GM21390 (cell line): ENCODE measurements at regions not wholly inside any gene's neighbourhood (a gene's known extent, or its start where the extent isn't known, plus 50 kb on each side); places are given as distances from the start of the nearest gene placed in this dataset.
"Not testable (repeated sequence)": the region's sequence is repeated elsewhere in the genome, so short reads cannot be mapped to it uniquely, and the experiment has no call there.

Experiments
- ATAC-seq: cut with Tn5 transposase; IDR thresholded peaks from one replicate; pipeline ENCODE4 v1.9.1; 2021; ENCODE audit not compliant: unreplicated experiment

DNA sequence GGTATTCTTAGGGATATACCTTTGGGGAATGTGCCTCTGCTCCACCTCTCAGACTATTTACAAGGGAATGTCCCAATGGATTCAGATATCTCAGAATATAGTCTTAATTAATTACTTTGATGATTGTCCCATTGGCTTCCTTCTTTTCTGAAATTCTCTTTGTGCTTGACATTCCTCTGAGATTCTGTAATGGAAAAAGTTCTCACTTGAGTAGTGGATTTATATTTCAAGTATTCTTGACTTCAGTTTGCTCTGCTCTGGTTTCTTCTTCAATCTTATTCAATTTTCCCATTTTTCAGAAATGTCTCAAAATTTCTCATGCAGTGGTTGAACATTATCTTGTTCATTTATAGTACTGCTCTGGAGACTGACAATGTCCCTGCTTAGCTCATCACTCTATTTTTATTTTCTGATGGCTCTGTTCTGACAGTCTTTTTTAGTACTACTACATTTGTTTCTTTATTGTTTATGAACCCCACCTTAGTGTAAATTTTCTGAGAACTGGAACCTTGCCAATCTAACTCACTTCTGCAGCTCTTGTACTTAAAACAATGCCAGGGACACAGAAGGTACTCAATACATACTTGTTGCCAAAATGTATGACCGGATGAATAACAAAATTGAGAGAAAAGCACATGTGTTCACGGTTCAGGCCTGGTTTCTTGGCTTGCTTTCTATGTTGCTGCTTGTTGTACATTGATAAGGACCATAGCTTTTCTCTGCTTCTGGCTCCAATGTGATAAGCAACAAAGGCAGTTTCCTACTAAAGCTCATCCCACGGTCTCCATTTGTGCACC lies 471.7 kb downstream of the GASK1B start:
- no peak for ATAC-seq

- ATAC-seq, result no peak
These were observed 468.9 kb downstream of the GRIA2 start for GRCh38 chr4:157689476-157689875.

DNA sequence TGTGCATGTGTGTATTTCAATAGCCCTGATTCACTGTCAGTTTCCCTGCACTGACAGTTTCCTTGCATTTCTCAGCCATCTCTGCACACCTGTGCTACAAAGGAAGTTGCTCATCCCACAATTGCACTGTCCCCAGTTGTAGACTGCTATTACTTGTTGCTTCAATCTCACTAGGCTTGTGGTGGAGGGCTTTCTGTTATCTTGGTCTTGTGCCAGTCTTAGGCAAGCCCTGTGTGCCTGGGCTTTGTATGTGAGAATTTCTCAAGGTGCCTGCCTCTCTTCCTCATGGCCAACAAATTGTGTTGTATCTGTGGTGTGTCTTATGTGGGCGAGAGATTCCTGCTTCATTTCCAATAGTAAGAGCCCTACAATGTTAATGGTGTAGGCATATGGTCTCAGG lies 467.4 kb downstream of the GRIA2 start:
- no peak for ATAC-seq

DNA sequence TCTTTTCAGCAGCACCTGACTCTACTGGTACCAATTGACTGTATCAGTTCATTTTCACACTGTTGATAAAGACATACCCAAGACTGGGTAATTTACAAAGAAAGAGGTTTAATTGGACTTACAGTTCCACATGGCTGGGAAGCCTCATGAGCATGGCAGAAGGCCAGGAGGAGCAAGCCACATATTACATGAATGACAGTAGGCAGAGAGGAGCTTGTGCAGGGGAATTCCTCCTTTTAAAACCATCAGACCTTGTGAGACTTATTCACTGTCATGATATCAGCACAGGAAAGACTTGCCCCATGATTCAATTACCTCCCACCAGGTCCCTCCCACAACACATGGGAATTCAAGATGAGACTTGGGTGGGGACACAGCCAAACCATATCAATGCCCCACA lies 458.8 kb downstream of the GRIA2 start:
- ATAC-seq, result not testable (repeated sequence)

- ATAC-seq, result no peak
These were observed 457.9 kb downstream of the GRIA2 start for GRCh38 chr4:157678478-157678877.

DNA sequence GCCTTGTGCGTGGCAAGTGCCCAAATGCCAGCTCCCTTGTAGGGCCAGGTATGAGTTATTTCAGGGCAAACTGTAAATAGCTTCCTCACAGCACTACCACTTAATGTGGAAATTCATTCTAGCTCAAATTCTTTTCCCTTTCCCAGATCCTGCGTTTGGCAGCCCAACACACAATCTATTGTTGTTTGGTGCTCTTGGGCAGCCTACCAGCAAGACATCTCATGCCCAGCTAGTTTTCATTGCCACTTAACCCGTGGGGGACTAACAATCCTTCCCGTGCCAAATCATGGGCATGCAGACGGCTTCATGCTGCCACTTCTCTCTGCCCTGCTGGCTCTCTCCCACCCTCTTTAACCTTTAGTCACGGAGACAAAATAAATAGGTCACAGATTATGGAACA lies 454.2 kb downstream of the GRIA2 start:
- no peak for ATAC-seq

DNA sequence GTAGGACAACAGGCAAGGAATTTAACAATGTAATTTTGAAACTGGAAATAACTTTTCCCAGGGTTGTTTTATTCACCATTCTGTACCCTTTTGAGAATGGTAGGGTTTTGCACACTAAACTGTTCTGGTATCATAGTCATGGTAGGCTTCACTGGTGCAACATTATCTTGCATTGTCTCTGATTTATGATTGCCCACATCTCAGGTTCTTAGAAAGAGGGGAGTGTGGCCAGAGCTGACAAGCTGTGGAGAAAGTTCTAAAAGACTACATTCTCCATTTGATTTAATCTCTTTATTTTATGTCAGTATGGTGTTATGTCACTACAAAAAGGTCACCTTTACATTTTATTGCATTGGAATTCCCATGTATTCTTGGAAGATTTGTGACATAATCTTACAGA lies 447.3 kb downstream of the GRIA2 start:
- ATAC-seq, result no peak

DNA sequence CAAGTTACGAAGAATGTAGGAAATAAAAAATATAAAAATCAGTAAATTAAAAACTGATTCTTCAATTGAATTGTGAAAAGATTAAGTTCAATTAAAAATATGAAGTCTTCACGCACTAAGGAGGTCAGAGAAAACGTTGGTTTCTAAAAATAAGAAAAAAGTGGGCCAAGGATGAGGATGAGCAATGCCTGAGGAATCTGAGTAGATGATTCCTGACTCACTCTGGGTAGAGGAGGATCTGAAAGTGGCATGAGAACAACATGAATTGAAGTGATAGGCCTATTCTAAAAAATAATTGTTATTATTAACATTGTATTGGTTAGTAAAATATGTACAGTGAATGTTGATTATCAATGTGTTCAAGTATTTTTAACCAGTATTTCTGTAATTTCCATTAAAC lies 444.2 kb downstream of the GRIA2 start:
- ATAC-seq, result no peak

DNA sequence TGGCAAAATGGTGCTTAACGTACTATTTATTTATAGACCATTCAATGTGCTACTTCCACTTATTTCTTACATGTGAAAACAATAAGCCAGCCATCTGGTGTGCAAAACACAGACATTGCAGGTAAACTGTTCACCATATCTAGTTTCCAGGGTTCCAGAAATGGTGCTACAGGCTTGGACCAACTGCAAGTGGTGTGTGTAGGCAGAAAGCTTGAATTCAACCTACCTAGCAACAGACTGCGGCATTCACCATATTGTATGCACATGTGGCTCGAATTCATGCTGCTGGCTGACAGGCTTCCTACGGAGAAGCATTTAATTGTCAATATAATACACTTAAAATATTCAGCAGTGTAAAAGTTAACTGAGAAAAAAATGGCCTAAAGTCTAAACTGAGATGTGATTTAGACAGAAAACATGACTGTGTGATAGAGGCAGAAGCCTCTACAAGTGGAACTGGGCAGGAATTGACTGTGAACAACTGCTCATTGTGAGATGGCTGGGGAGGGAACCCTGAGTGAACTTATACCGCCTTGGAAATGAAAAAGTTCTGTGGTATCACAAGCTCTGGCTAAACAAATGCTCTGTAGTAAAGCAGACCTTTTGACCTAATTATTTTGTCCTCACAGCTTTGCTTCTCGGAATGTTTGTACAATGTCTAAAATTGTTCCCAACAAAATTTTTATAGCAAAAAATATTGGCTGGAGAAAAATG lies 434.7 kb downstream of the GRIA2 start:
- no peak for ATAC-seq

- no peak for ATAC-seq
These were observed 422.7 kb downstream of the GRIA2 start for GRCh38 chr4:157643257-157643656.

- ATAC-seq, result no peak
These were observed 413.5 kb downstream of the GRIA2 start for GRCh38 chr4:157634057-157634456.

GRCh38 chr4:157616741-157617472 lies 396.4 kb downstream of the GRIA2 start:
- ATAC-seq, result no peak

GRCh38 chr4:157607996-157608395 lies 387.5 kb downstream of the GRIA2 start:
- no peak for ATAC-seq

DNA sequence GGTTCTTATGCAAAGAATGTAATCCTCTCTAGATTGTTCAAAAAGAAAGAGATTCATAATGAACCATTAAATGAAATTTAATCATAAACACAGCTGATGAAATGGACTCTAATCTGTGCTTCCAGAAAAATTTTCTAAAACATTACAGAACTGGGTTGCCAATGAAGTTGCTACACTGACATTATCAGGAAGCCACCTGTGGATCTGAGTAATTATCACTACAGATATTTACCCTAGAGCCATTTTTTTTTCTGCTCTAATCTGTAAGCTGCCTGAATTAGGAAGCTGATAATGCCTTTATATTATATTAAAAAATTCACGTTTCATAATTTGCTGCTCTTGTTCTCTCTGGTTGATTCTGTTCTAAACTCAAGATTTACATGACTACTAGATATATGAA lies 380.1 kb downstream of the GRIA2 start:
- ATAC-seq, result no peak

- ATAC-seq, result no peak
These were observed 370.7 kb downstream of the GRIA2 start for GRCh38 chr4:157591245-157591644.

- no peak for ATAC-seq
These were observed 370.2 kb downstream of the GRIA2 start for GRCh38 chr4:157590679-157591078.

GRCh38 chr4:157587681-157588423 lies 367.3 kb downstream of the GRIA2 start:
- no peak for ATAC-seq

DNA sequence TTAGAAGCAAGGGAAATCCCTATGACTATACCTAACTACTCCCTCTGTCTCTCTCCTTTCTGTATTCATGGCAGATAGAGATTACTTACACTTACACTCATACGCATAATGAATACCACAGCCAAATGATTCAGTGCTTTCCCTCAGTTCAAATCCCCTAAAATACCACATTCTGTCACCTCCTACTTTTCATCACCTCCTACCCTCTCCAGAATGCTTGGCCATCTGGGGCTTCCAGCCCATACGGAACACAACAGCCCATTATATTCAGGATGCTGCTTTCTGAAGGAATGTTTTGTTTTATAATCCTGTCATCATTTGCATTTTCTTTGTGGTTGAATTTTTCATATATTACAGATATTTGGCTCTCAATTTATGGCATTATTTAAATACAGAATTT lies 361.6 kb downstream of the GRIA2 start:
- no peak for ATAC-seq

- no peak for ATAC-seq
These were observed 356.2 kb downstream of the GRIA2 start for GRCh38 chr4:157576671-157577217.

DNA sequence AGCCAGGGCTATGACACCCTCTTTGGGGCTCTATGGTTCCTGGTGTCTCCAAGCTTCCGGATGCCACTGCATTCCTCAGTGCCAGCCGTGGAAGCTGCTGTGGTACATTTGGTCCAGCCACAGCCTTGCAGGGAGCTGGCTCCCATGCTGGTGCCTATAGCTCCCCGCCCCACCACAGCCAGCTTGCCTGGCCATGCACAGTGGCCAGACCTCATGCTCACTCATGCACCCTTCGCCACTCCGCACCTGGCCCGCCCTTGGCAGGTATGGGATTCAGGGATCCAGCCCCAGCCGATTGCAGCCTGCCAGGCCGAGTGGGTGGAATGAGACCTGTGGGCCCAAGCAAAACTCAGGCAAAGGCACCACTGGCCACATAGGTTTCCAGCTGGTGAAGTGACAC lies 354.8 kb downstream of the GRIA2 start:
- no peak for ATAC-seq

DNA sequence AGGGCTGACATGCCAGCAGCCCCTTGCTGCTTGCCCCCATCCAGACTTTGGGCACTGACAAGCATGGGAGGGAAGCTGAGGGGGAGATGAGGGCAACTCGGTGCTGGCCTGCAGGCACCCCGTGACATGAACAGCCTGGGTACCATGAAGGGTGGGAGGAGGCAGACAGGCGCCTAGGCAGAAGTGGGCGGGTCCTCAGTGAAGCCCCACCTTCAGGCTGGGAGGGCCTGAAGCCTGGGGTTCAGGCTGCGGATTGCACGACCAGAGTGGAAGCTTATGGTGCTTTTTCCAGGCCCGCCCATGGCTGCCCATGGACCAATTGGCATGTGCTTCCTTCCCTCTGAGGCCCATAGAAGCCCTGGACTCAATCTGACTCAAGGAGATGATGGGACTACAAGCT lies 354.1 kb downstream of the GRIA2 start:
- no peak for ATAC-seq
